ENCODE measurements at regions not wholly inside any gene's neighbourhood (a gene's known extent, or its start where the extent isn't known, plus 50 kb on each side); places are given as distances from the start of the nearest gene placed in this dataset.

- WGBS, 2 donors (ENCODE audit: low coverage in 1 of 2) = 82 to 89% methylated on average over 2 of the region's 2 CpGs
- H3K27me3 ChIP-seq = no peaks in the 10 kb centered on the region
- no peak for ATAC-seq
- peaks cover 0 to 15% (median 0%) of the 10 kb centered on the region in 3 donors for H3K4me1 ChIP-seq
- no peaks in the 10 kb centered on the region for H3K9me3 ChIP-seq
- H3K27ac ChIP-seq = no peak overlapping the region
- H3K36me3 ChIP-seq = no peaks in the 10 kb centered on the region
- no peak overlapping the region for H3K4me3 ChIP-seq
- TF ChIP-seq EP300 (IDR thresholded peaks at IDR 0.05) (no peak), POLR2A (IDR thresholded peaks at IDR 0.05) (no peak), POLR2AphosphoS5 (IDR thresholded peaks at IDR 0.05) (no peak)
- TF ChIP-seq, protein P1, sequence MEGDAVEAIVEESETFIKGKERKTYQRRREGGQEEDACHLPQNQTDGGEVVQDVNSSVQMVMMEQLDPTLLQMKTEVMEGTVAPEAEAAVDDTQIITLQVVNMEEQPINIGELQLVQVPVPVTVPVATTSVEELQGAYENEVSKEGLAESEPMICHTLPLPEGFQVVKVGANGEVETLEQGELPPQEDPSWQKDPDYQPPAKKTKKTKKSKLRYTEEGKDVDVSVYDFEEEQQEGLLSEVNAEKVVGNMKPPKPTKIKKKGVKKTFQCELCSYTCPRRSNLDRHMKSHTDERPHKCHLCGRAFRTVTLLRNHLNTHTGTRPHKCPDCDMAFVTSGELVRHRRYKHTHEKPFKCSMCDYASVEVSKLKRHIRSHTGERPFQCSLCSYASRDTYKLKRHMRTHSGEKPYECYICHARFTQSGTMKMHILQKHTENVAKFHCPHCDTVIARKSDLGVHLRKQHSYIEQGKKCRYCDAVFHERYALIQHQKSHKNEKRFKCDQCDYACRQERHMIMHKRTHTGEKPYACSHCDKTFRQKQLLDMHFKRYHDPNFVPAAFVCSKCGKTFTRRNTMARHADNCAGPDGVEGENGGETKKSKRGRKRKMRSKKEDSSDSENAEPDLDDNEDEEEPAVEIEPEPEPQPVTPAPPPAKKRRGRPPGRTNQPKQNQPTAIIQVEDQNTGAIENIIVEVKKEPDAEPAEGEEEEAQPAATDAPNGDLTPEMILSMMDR (IDR thresholded peaks at IDR 0.05) = no peak
Measured at GRCh38 chr21:28150778-28151177, 841.9 kb downstream of the LTN1 start.

DNA sequence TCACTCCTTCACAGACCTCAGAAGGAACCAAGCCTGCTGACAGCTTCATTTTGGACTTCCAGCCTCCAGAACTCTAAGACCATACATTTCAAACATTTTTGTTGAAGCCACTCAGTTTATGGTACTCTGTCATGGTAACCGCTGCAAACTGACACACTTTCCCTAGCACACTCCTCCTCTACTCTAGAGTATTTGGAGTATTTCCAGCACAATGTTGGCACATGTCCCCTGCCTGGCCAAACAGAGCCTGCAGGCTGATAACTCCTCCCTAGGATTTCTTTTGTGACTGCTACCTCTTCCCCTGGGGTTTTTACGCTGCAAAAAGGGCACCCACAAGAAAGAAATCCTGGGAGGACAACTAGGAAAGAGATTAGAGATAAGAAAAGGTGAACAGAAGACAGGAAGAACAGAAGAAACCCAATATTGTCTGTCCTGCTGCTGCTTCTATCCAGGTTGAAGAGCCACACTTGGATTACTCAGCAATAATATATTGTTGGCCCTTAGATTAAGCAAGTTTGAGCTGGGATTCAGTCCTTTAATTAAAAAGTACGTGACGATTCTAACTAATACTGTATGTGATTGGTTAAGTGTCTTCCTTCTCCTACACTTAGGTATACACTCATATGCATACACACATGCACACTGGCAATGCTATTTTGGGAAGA lies 844.1 kb downstream of the LTN1 start:
- no peaks in the 10 kb centered on the region for H3K9me3 ChIP-seq
- no peak overlapping the region for H3K27ac ChIP-seq
- H3K27me3 ChIP-seq = no peaks in the 10 kb centered on the region
- 73 to 80% methylated on average over 3 to 4 of the region's 4 CpGs for WGBS, 2 donors (ENCODE audit: low coverage in 1 of 2)
- peaks cover 0 to 26% (median 0%) of the 10 kb centered on the region in 3 donors for H3K4me1 ChIP-seq
- no peaks in the 10 kb centered on the region for H3K36me3 ChIP-seq
- no peak for ATAC-seq
- TF ChIP-seq POLR2A (IDR thresholded peaks at IDR 0.05) = no peak
- no peak for TF ChIP-seq EP300 (IDR thresholded peaks at IDR 0.05)
- TF ChIP-seq, protein P1 (IDR thresholded peaks at IDR 0.05) = no peak
- no peak for TF ChIP-seq POLR2AphosphoS5 (IDR thresholded peaks at IDR 0.05)
- no peak overlapping the region for H3K4me3 ChIP-seq

- Histone ChIP-seq H3K4me1 (peaks cover 3 to 41% (median 6%) of the 10 kb centered on the region in 3 donors), H3K27ac (no peak overlapping the region), H3K27me3 (no peaks in the 10 kb centered on the region), H3K4me3 (no peak overlapping the region), H3K9me3 (peaks cover 0 to 3% (median 0%) of the 10 kb centered on the region in 3 donors), H3K36me3 (no peaks in the 10 kb centered on the region)
- no peak for TF ChIP-seq POLR2AphosphoS5 (IDR thresholded peaks at IDR 0.05)
- TF ChIP-seq, protein P1 (IDR thresholded peaks at IDR 0.05) = no peak
- no peak for TF ChIP-seq EP300 (IDR thresholded peaks at IDR 0.05)
- no peak for TF ChIP-seq POLR2A (IDR thresholded peaks at IDR 0.05)
- 91 to 93% methylated on average over 3 to 4 of the region's 4 CpGs for WGBS, 2 donors (ENCODE audit: low coverage in 1 of 2)
- no peak for ATAC-seq
Measured at GRCh38 chr21:28144653-28145052, 848.0 kb downstream of the LTN1 start.

- Histone ChIP-seq H3K27ac (peak overlapping the region in 1 of 4 donors; percentile 72), H3K4me3 (no peak overlapping the region), H3K27me3 (no peaks in the 10 kb centered on the region), H3K4me1 (peaks cover 3 to 40% (median 6%) of the 10 kb centered on the region in 3 donors), H3K36me3 (no peaks in the 10 kb centered on the region), H3K9me3 (peaks cover 0 to 8% (median 0%) of the 10 kb centered on the region in 3 donors)
- TF ChIP-seq, protein P1 (IDR thresholded peaks at IDR 0.05) = no peak
- TF ChIP-seq POLR2A (IDR thresholded peaks at IDR 0.05) = no peak
- no peak for TF ChIP-seq EP300 (IDR thresholded peaks at IDR 0.05)
- no peak for TF ChIP-seq POLR2AphosphoS5 (IDR thresholded peaks at IDR 0.05)
- no peak for ATAC-seq
Measured at GRCh38 chr21:28144089-28144488, 848.6 kb downstream of the LTN1 start.

DNA sequence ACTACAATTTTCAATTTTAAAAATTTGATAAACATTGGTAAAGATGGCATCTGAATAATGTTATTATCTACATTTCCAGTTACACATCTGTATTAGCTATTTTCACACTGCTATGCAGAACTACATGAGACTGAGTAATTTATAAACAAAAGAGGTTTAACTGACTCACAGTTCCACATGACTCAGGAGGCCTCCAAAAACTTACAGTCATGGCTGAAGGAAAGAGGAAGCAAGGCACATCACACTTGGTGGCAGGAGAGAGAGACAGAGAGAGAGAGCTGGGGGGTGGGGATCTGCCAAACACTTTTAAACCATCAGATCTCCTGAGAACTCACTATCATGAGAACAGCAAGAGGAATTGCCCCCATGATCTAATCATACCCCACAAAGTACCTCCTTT lies 850.0 kb downstream of the LTN1 start:
- Histone ChIP-seq H3K4me1 (peaks cover 3 to 30% (median 6%) of the 10 kb centered on the region in 3 donors), H3K9me3 (peaks cover 0 to 15% (median 0%) of the 10 kb centered on the region in 3 donors), H3K4me3 (no peak overlapping the region), H3K27me3 (no peaks in the 10 kb centered on the region), H3K27ac (peak overlapping the region; percentile 63 to 76 (median 72)), H3K36me3 (no peaks in the 10 kb centered on the region)
- ATAC-seq = peak; percentile 75
- TF ChIP-seq POLR2AphosphoS5 (IDR thresholded peaks at IDR 0.05) = peak; percentile 64
- TF ChIP-seq, protein P1 (IDR thresholded peaks at IDR 0.05) = no peak
